ENCODE measurements at regions not wholly inside any gene's neighbourhood (a gene's known extent, or its start where the extent isn't known, plus 50 kb on each side); places are given as distances from the start of the nearest gene placed in this dataset.

- TF ChIP-seq POLR2A (IDR thresholded peaks at IDR 0.05; ENCODE audit: low read depth), result no peak
- TF ChIP-seq CTCF (IDR thresholded peaks at IDR 0.05), result no peak
- no peak for TF ChIP-seq POLR2AphosphoS5 (IDR thresholded peaks at IDR 0.05)
- no peak for TF ChIP-seq EP300 (IDR thresholded peaks at IDR 0.05)
Measured at GRCh38 chr5:125743939-125744338, 679.3 kb upstream of the GRAMD2B start.

All from esophagus muscularis mucosa (tissue), 4 donors.